GM12864 (cell line): ENCODE measurements at regions not wholly inside any gene's neighbourhood (a gene's known extent, or its start where the extent isn't known, plus 50 kb on each side); places are given as distances from the start of the nearest gene placed in this dataset.

Experiments
- DNase-seq: peaks from one replicate; pipeline ENCODE4 v3.0.0-alpha.2; 2011; ENCODE audit warnings: low read depth
- H3K4me3 ChIP-seq: 2 replicates; pipeline ENCODE4 v1.5.1; 2011; ENCODE audit warnings: mild to moderate bottlenecking, low read depth, low read length, control low read depth
- TF ChIP-seq, protein P1 (sequence below): IDR thresholded peaks from 2 replicates; pipeline ENCODE4 v1.5.1; 2011; ENCODE audit warnings: low read depth, mild to moderate bottlenecking, moderate library complexity, low read length, control low read depth, inconsistent platforms; ENCODE audit errors: missing control alignments

DNA sequence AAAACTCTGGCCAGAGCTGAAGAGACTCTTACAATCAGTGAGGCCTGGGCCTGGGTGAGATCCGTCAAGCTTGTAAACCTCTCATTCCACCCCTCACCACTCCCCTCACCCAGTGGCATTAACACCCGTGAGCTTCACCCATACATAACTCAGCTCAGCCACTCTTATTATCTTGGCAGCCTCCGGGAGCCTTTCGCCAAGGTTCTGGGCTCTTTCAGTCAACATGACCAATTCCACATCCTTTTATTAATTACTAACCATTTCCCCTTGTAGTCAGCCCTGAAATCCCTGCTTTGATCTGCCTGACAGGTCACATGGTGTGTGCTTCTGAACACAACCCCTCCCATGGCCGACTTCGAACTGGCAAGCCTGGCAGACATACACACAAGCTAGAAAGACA is 134.8 kb downstream of the SETD4 start:
- H3K4me3 ChIP-seq = no peak overlapping the region
- no peak for DNase-seq
- TF ChIP-seq, protein P1, sequence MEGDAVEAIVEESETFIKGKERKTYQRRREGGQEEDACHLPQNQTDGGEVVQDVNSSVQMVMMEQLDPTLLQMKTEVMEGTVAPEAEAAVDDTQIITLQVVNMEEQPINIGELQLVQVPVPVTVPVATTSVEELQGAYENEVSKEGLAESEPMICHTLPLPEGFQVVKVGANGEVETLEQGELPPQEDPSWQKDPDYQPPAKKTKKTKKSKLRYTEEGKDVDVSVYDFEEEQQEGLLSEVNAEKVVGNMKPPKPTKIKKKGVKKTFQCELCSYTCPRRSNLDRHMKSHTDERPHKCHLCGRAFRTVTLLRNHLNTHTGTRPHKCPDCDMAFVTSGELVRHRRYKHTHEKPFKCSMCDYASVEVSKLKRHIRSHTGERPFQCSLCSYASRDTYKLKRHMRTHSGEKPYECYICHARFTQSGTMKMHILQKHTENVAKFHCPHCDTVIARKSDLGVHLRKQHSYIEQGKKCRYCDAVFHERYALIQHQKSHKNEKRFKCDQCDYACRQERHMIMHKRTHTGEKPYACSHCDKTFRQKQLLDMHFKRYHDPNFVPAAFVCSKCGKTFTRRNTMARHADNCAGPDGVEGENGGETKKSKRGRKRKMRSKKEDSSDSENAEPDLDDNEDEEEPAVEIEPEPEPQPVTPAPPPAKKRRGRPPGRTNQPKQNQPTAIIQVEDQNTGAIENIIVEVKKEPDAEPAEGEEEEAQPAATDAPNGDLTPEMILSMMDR = no peak

DNA sequence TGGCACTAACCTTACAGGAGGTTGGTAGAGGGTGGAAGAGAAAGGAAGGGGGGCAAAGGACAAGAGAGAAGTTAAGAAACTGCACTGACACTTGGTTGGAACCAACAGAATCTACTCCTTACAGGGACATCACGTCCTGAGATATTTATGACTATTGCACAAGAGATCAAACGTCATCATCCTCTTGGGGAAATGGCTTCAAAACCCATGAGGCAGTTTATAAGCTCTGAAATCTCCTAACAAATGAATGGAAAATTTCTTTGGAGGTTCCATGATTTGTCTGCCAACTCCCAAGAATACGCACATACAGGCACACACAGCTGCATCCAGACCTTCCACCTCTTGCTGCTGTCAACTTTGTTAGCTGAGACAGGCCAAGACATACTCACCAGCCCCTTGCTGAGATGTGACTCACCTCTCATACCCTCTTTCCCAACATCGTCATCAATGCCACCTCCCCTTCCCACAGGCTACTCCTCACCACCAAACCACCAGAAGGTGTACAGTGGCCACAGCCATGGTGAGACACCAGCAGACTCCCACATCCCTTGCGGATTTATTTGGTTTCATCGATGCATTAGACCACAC is 135.5 kb downstream of the SETD4 start:
- TF ChIP-seq, protein P1 = no peak
- no peak overlapping the region for H3K4me3 ChIP-seq
- DNase-seq = no peak

DNA sequence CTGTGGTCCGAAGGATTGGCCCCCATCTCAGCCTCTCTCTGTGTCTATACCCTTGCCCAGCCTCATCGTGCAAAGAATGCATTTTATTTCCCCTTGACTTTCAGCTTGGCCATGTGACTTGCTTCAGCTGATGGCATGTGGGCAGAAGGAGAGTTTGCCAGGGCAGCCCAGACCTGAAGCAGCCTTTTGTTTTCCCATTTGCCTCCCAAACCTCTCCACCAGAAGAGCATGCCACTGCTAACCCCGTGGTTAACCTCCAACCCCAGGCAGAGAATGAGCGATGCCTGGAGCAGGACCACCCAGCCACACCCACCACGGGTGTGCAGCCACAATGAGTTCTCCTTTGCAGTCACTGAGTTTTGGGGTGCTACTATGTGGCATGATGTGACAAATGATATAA is 136.4 kb downstream of the SETD4 start:
- DNase-seq = no peak
- no peak overlapping the region for H3K4me3 ChIP-seq
- TF ChIP-seq, protein P1 = no peak

DNA sequence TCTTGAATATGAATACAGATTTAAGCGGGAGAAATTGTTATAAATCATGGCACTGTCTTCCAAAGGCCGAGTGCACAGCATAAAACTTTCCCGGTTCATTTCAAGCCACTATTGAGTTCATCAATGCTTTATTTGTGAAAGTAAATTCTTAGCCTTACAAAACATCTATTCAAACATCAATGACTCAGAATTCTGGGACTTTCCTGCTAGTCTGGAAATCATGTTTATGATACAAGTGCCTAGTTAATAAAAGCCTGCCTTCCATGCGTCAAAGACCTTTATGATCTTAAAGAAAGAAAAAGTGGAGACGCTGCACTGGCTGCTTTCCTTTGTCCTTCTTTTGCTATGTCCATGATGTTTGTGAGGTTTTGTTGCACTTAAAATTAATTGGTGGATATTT is 137.7 kb downstream of the SETD4 start:
- H3K4me3 ChIP-seq = no peak overlapping the region
- no peak for DNase-seq
- TF ChIP-seq, protein P1 = no peak

DNA sequence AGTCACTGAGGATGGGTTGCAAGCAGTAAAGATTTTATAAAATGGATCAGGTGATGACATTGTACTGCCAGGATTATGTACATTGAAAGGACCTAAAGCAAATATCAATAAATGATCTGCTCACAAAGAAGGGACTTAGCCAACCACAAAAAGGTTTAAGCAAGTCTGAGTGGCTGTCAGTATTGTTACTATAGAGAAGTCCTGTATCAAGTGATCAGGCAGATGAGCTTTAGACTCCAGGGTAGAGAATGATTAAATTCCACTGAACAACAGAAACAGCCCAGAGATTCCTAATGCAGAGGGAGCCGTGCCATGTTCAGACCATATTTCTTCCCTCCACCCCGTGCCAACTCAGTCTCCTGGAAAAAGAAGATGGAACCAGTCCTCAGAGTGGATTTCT is 138.9 kb downstream of the SETD4 start:
- H3K4me3 ChIP-seq = no peak overlapping the region
- TF ChIP-seq, protein P1 = no peak
- no peak for DNase-seq

DNA sequence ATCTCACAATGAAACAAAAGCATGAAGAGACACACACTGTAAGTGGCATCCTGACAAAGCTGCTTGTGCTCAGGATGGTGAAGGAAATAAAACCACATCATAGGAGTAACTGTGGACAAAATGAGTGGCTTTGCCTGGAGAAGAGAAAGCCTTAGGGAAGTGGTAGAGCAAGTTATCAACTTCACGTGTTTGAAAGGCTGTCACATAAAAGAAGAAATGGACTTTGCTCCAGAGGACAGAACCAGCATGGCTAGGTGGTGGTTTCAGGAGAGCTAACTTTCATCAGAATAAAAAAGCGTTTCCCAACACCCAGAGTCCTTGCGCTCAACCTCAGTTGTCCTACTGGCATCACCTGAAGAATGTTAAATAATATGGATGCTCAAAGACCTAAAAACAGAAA is 139.9 kb downstream of the SETD4 start:
- H3K4me3 ChIP-seq = no peak overlapping the region
- TF ChIP-seq, protein P1 = no peak
- DNase-seq = no peak

DNA sequence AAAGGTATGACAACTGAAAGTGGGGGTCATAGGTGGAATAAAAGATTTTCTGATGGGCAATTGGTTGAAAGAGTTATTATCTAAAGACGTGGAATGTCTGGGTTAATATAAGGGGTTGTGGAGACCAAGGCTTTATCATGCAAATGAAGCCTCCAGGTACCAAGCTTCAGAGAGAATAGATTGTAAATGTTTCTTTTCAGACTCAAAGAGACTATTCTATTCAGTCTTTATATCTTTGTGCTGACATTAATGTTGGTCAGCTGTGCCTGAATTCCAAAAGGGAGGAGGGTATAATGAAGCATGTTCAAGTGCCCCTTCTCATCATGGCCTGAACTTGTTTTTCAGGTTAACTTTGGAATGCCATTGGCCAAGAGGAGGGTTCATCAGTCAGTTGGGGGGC is 145.3 kb downstream of the SETD4 start:
- no peak for DNase-seq
- TF ChIP-seq, protein P1 = no peak

More for the DNA sequence above, 145.3 kb downstream of the SETD4 start:
- no peak overlapping the region for H3K4me3 ChIP-seq
